ENCODE measurements at regions not wholly inside any gene's neighbourhood (a gene's known extent, or its start where the extent isn't known, plus 50 kb on each side); places are given as distances from the start of the nearest gene placed in this dataset.

- H3K9me3 ChIP-seq: no peaks in the 10 kb centered on the region
- H3K27me3 ChIP-seq: no peaks in the 10 kb centered on the region
- no peak overlapping the region for H3K4me3 ChIP-seq (replicated peaks in 1 of 3)
- TF ChIP-seq POLR2A (IDR thresholded peaks at IDR 0.05): no peak
- TF ChIP-seq, protein P1, sequence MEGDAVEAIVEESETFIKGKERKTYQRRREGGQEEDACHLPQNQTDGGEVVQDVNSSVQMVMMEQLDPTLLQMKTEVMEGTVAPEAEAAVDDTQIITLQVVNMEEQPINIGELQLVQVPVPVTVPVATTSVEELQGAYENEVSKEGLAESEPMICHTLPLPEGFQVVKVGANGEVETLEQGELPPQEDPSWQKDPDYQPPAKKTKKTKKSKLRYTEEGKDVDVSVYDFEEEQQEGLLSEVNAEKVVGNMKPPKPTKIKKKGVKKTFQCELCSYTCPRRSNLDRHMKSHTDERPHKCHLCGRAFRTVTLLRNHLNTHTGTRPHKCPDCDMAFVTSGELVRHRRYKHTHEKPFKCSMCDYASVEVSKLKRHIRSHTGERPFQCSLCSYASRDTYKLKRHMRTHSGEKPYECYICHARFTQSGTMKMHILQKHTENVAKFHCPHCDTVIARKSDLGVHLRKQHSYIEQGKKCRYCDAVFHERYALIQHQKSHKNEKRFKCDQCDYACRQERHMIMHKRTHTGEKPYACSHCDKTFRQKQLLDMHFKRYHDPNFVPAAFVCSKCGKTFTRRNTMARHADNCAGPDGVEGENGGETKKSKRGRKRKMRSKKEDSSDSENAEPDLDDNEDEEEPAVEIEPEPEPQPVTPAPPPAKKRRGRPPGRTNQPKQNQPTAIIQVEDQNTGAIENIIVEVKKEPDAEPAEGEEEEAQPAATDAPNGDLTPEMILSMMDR (IDR thresholded peaks at IDR 0.05): no peak
- H3K4me1 ChIP-seq: peaks cover 10 to 13% of the 10 kb centered on the region in 2 donors
- WGBS, 2 donors: 83 to 88% methylated on average over 8 of the region's 8 CpGs
- H3K27ac ChIP-seq: no peak overlapping the region
- H3K36me3 ChIP-seq: no peaks in the 10 kb centered on the region
- intact Hi-C loops (cut with DNase I): no loop called here
- no peak for DNase-seq
Measured at GRCh38 chr1:222892137-222892769, 77.4 kb downstream of the DISP1 start.

DNA sequence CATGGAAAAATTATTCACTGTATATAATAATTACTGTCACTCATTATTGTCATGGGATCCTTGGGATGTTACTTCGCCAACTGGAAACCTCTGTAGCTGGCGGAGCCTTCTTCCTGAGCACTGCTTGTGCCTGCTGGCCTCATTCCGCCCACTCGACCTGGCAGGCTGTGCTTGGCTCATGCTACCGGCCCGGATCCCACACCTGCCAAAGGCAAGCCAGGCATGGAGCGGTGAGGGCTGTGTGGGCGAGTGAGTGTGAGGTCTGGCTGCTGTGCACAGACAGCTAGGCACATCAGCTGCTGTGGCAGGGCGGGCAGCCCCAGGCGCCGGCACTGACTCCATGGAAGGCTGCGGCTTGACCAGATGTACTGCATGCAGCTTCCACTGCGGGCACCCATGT is 78.4 kb downstream of the DISP1 start:
- no peak for TF ChIP-seq POLR2A (IDR thresholded peaks at IDR 0.05)
- intact Hi-C loops (cut with DNase I): no loop called here
- H3K36me3 ChIP-seq: no peaks in the 10 kb centered on the region
- no peaks in the 10 kb centered on the region for H3K27me3 ChIP-seq
- H3K9me3 ChIP-seq: no peaks in the 10 kb centered on the region
- no peak overlapping the region for H3K27ac ChIP-seq
- peaks cover 10 to 13% of the 10 kb centered on the region in 2 donors for H3K4me1 ChIP-seq
- WGBS, 2 donors: 82 to 93% methylated on average over 8 to 10 of the region's 13 CpGs
- H3K4me3 ChIP-seq (replicated peaks in 1 of 3): no peak overlapping the region
- no peak for DNase-seq

GRCh38 chr1:222894331-222894730 is 79.5 kb downstream of the DISP1 start:
- Histone ChIP-seq H3K4me1 (peaks cover 2 to 4% of the 10 kb centered on the region in 2 donors), H3K27me3 (no peaks in the 10 kb centered on the region), H3K27ac (no peak overlapping the region), H3K9me3 (no peaks in the 10 kb centered on the region), H3K4me3 (replicated peaks in 1 of 3) (no peak overlapping the region), H3K36me3 (no peaks in the 10 kb centered on the region)
- intact Hi-C loops (cut with DNase I): no loop called here
- WGBS, 2 donors: 90 to 97% methylated on average over 5 to 7 of the region's 11 CpGs
- TF ChIP-seq, protein P1 (IDR thresholded peaks at IDR 0.05): no peak
- no peak for TF ChIP-seq POLR2A (IDR thresholded peaks at IDR 0.05)
- DNase-seq: no peak

- WGBS, 2 donors: 83 to 92% methylated on average over 3 of the region's 3 CpGs
- no peaks in the 10 kb centered on the region for H3K4me1 ChIP-seq
- DNase-seq: no peak
- peak overlapping the region in 1 of 3 donors; percentile 67 for H3K27ac ChIP-seq
- TF ChIP-seq, protein P1 (IDR thresholded peaks at IDR 0.05): no peak
- no peak for TF ChIP-seq POLR2A (IDR thresholded peaks at IDR 0.05)
- H3K27me3 ChIP-seq: no peaks in the 10 kb centered on the region
- H3K4me3 ChIP-seq (replicated peaks in 1 of 3): no peak overlapping the region
- intact Hi-C loops (cut with DNase I): no loop called here
- no peaks in the 10 kb centered on the region for H3K9me3 ChIP-seq
- H3K36me3 ChIP-seq: no peaks in the 10 kb centered on the region
Measured at GRCh38 chr1:222896630-222897526, 82.0 kb downstream of the DISP1 start.

DNA sequence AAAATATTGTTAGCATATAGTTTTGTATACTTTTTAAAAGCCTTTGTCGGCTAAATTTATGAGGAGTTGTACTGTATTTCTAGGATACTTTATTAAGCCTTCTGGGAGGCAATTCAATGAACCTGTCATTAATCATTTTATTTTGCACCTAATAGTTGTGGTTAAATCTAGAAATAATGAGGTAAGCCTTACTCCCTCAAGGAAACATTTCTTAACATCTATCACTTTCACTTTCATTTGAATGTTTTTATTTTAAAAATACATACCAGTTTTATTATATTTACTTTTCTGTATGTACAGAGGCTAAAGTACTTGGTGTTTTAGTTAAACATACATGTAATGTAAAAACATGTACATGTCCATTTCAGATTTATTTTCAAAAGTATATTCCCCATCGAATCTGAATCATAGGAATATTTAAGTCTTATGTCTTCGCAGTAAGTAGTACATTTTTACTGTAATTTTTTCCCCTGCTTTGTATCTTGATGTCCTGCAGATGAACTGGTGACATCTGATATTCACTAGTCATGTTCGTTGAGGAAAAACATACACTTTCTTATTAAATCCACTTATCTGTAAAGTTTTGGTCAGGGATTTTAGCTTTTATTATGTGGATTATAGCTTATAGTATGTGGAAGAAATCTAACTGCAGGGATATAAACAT is 82.8 kb downstream of the DISP1 start:
- TF ChIP-seq POLR2A (IDR thresholded peaks at IDR 0.05): no peak
- TF ChIP-seq, protein P1 (IDR thresholded peaks at IDR 0.05): no peak
- intact Hi-C loops (cut with DNase I): no loop called here
- WGBS, 2 donors: 47 to 54% methylated on average over 4 of the region's 4 CpGs

More for the DNA sequence above, 82.8 kb downstream of the DISP1 start:
- no peaks in the 10 kb centered on the region for H3K9me3 ChIP-seq
- no peaks in the 10 kb centered on the region for H3K36me3 ChIP-seq
- DNase-seq: no peak
- no peaks in the 10 kb centered on the region for H3K27me3 ChIP-seq
- no peaks in the 10 kb centered on the region for H3K4me1 ChIP-seq
- H3K27ac ChIP-seq: peak overlapping the region in 2 of 3 donors; percentile 37 to 67
- peak overlapping the region in 1 of 3 donors; percentile 24 for H3K4me3 ChIP-seq (replicated peaks in 1 of 3)

All from thyroid gland (tissue), 4 donors.